Femur (tissue), 1 donor: ENCODE measurements at regions not wholly inside any gene's neighbourhood (a gene's known extent, or its start where the extent isn't known, plus 50 kb on each side); places are given as distances from the start of the nearest gene placed in this dataset.
"Not testable (repeated sequence)": the region's sequence is repeated elsewhere in the genome, so short reads cannot be mapped to it uniquely, and the experiment has no call there.

Source experiments
- DNase-seq: peaks from one replicate; pipeline ENCODE4 v3.0.0-alpha.2; 2017

- no peak for DNase-seq
These were observed 155.0 kb downstream of the CYSLTR2 start for GRCh38 chr13:48808683-48809082.

- DNase-seq: no peak
These were observed 156.3 kb downstream of the CYSLTR2 start for GRCh38 chr13:48810013-48810412.

GRCh38 chr13:48813518-48813917 is 159.8 kb downstream of the CYSLTR2 start:
- DNase-seq: no peak

GRCh38 chr13:48816700-48817099 is 159.0 kb upstream of the FNDC3A start:
- no peak for DNase-seq

- DNase-seq: no peak
These were observed 158.4 kb upstream of the FNDC3A start for GRCh38 chr13:48817166-48817802.

- DNase-seq: no peak
These were observed 157.0 kb upstream of the FNDC3A start for GRCh38 chr13:48818495-48819356.

- DNase-seq: no peak
These were observed 156.3 kb upstream of the FNDC3A start for GRCh38 chr13:48819376-48819775.

GRCh38 chr13:48819899-48820298 is 155.8 kb upstream of the FNDC3A start:
- DNase-seq: no peak

- not testable (repeated sequence) for DNase-seq
These were observed 152.2 kb upstream of the FNDC3A start for GRCh38 chr13:48823526-48823925.

- DNase-seq: no peak
These were observed 149.7 kb upstream of the FNDC3A start for GRCh38 chr13:48826039-48826438.

- DNase-seq: not testable (repeated sequence)
These were observed 148.7 kb upstream of the FNDC3A start for GRCh38 chr13:48826922-48827454.

GRCh38 chr13:48827709-48828108 is 148.0 kb upstream of the FNDC3A start:
- DNase-seq: no peak

GRCh38 chr13:48828962-48829411 is 146.7 kb upstream of the FNDC3A start:
- DNase-seq: no peak

GRCh38 chr13:48829536-48829935 is 146.2 kb upstream of the FNDC3A start:
- DNase-seq: no peak

GRCh38 chr13:48831248-48831647 is 144.5 kb upstream of the FNDC3A start:
- DNase-seq: no peak

- no peak for DNase-seq
These were observed 142.3 kb upstream of the FNDC3A start for GRCh38 chr13:48833412-48833811.

GRCh38 chr13:48835326-48835725 is 140.4 kb upstream of the FNDC3A start:
- not testable (repeated sequence) for DNase-seq

- no peak for DNase-seq
These were observed 137.3 kb upstream of the FNDC3A start for GRCh38 chr13:48838193-48838973.

- no peak for DNase-seq
These were observed 136.5 kb upstream of the FNDC3A start for GRCh38 chr13:48839171-48839570.

GRCh38 chr13:48840366-48840765 is 135.3 kb upstream of the FNDC3A start:
- no peak for DNase-seq

GRCh38 chr13:48842316-48842715 is 133.4 kb upstream of the FNDC3A start:
- DNase-seq: no peak

- DNase-seq: no peak
These were observed 131.9 kb upstream of the FNDC3A start for GRCh38 chr13:48843630-48844380.
